Endothelial cell of umbilical vein (primary cell): ENCODE measurements at regions not wholly inside any gene's neighbourhood (a gene's known extent, or its start where the extent isn't known, plus 50 kb on each side); places are given as distances from the start of the nearest gene placed in this dataset.

Source experiments
- CTCF ChIP-seq, 2 donors: IDR thresholded peaks; 1 replicate in 1 of 2; 2 replicates in 1 of 2; pipeline ENCODE4 v1.5.1; 2011; ENCODE audit warnings: low read length in 2 of 2, mild to moderate bottlenecking in 2 of 2, moderate library complexity in 2 of 2, control low read depth in 1 of 2, inconsistent platforms in 1 of 2, low read depth in 1 of 2; ENCODE audit not compliant: insufficient read depth in 1 of 2; ENCODE audit errors: extremely low read depth in 1 of 2
- EZH2 ChIP-seq: IDR thresholded peaks from 2 replicates; pipeline ENCODE4 v1.6.1; 2012; ENCODE audit warnings: borderline replicate concordance, low read depth, mild to moderate bottlenecking, moderate library complexity, low read length, inconsistent platforms; ENCODE audit not compliant: severe bottlenecking
- FOS ChIP-seq: IDR thresholded peaks from 2 replicates; pipeline ENCODE4 v1.6.1; 2011; ENCODE audit warnings: mild to moderate bottlenecking, low read length, moderate library complexity, borderline replicate concordance; ENCODE audit not compliant: insufficient read depth
- MAX ChIP-seq: IDR thresholded peaks from 2 replicates; pipeline ENCODE4 v1.6.1; 2011; ENCODE audit not compliant: insufficient read depth, insufficient read length
- MYC ChIP-seq: IDR thresholded peaks from one replicate; pipeline ENCODE4 v1.6.1; 2011; ENCODE audit warnings: mild to moderate bottlenecking, low read depth, low read length
- POLR2A ChIP-seq: IDR thresholded peaks from 2 replicates; pipeline ENCODE4 v1.6.1; 2012; ENCODE audit warnings: low read depth, mild to moderate bottlenecking, control low read depth, low read length
- POLR2AphosphoS5 ChIP-seq: IDR thresholded peaks from 2 replicates; pipeline ENCODE4 v1.6.1; 2012; ENCODE audit warnings: low read depth, mild to moderate bottlenecking, control low read depth, low read length, moderate library complexity; ENCODE audit not compliant: insufficient read depth

- TF ChIP-seq CTCF (IDR thresholded peaks at IDR 0.05; ENCODE audit: extremely low read depth in 1 of 2, insufficient read depth in 1 of 2, low read depth in 1 of 2, low read length in 2 of 2) (no peak), MAX (no peak), POLR2A (no peak), POLR2AphosphoS5 (no peak), FOS (no peak), MYC (no peak), EZH2 (no peak)
These were observed 109.3 kb downstream of the TENT5A start for GRCh38 chr6:81643156-81643555.
